GM21717 (cell line): ENCODE measurements at regions not wholly inside any gene's neighbourhood (a gene's known extent, or its start where the extent isn't known, plus 50 kb on each side); places are given as distances from the start of the nearest gene placed in this dataset.
"Not testable (repeated sequence)": the region's sequence is repeated elsewhere in the genome, so short reads cannot be mapped to it uniquely, and the experiment has no call there.

Source experiments
- ATAC-seq: cut with Tn5 transposase; IDR thresholded peaks from one replicate; pipeline ENCODE4 v1.9.1; 2021; ENCODE audit warnings: mild to moderate bottlenecking, moderate library complexity; ENCODE audit not compliant: unreplicated experiment

- not testable (repeated sequence) for ATAC-seq
Observed at GRCh38 chr2:208921358-208921757, 502.5 kb upstream of the MAP2 start.

DNA sequence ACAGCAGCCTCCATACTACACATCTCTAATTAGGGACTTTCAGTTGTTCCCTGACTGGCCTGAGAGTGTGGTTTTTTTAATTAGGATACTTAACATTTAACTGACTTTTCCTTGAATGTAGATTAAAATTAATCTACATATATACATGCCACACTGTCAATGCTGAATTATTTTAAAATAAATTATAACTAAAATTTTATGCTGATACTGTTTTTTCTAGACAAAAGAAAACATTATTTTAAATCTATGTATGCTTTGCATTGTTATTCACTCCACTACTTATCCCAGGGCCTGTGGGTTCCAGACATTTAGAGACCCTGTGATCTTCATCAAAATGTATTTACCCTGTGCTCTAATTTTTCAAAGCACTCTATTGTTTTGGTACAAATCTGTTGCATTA is 496.0 kb upstream of the MAP2 start:
- no peak for ATAC-seq

- no peak for ATAC-seq
Observed at GRCh38 chr2:208929139-208929864, 494.5 kb upstream of the MAP2 start.

GRCh38 chr2:208929894-208930427 is 493.9 kb upstream of the MAP2 start:
- ATAC-seq: no peak

GRCh38 chr2:208935531-208935930 is 488.3 kb upstream of the MAP2 start:
- no peak for ATAC-seq

DNA sequence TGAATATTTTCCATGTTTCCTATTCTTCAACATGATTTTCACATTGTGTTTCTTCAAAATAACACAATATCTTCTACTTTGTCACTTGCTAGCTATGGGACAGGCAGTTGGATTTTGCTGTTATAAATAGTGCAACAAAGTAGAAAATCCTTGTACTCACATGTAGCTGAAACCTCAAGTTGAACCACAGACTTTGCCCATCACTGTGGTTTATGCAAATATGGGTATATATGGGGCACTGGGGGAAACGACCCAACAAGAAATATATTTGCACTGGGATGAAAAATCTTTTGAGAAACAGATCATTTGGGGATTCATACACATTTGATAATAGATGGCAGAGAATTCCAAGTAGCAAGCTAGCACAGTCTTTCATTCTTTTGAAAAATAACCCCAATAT is 486.3 kb upstream of the MAP2 start:
- ATAC-seq: no peak

- ATAC-seq: no peak
Observed at GRCh38 chr2:208939852-208940251, 484.0 kb upstream of the MAP2 start.

DNA sequence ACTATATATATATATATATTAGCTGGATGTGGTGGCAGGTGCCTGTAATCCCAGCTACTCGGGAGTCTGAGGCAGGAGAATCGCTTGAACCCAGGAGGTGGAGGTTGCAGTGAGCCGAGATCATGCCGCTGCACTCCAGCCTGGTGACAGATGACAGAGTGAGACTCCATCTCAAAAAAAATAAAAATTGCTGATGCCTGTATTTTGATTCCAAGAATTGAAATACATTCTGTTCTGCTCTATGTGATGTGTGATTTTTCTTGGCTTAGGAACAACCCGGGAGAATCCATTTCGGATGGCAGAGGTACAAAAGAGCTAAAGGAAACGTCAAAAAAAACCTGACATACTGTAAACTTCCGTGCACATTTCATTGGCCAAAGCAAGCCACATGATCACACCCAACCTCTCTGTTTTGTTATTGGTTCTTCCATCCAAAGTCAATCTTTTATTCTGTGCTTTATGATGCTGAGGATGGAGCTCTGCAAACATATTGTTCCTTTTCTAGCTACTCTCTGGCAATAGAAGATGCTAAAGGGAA is 478.1 kb upstream of the MAP2 start:
- no peak for ATAC-seq

DNA sequence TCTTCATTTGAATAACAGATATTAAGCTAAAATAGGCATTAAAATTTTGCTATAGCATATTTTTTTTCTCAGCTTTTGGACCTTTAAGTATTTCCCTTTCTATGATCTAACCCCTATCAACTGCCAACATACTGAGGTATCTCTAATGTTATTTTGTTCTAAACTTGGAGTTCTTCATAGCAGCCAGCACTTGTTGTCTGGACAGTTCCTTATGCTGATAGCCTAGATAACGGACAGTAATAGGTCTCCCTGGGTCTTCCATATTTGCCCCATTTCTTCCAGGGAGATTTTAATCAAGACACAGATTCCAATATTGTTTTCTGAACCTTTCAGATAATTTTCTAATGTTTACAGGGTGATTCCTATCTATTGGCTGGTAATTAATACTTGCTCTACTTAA is 475.8 kb upstream of the MAP2 start:
- no peak for ATAC-seq

DNA sequence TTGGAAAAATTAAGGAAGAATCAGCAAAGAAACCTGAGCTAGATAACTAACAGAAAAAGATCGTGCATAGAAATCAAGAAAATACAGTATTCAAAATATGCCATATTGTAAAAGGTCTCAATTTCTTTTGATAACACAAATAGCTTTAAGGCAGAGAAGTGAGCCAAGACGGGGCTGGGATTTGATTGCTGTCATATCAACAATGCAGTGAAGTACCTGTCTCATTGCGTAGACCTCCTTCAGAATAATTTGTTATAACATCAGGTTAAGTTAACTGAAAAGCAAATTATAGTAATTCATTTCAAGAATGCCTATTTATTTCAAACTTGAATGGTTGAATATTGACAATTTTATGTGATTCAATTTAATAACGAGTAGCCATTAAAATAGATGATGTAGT is 453.8 kb upstream of the MAP2 start:
- ATAC-seq: no peak

DNA sequence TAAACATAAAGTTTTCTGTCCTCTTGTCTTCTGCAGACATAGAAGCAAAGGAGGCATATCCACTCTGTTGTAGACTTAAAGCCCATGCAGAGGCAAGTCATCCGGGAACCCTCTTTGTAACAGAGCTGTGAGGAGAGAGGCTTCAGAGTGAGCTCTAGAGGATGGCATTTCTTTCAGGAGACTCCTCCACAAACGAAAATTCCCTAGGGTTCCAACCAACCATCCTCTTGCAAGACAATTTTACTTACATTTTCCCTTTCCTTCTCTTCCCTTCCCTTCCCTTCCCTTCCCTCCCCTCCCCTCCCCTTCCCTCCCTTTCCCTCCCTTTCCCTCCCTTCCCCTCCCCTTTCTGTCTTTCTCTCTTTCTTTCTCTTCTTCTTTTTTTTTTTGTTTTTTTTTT is 446.3 kb upstream of the MAP2 start:
- ATAC-seq: no peak

GRCh38 chr2:208978946-208979345 is 444.9 kb upstream of the MAP2 start:
- no peak for ATAC-seq

DNA sequence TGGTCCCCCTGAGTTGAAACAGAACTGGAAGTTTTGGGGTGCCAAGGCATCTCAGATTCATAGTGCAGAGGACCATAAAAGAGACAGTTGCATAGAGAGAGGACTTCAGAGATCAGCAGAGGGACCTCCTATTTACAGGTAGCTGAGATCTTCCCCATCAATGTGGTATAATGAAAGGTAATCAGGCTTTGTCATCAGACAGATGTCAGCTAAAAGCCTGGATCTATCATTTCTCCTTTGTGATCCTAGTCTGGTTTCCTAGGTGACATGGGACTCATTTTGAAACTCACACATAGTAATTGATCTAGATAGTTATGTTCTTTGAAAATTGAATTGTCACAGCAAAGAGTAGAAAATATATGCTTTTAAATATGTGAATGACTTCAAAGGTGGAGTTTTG is 443.5 kb upstream of the MAP2 start:
- no peak for ATAC-seq

- ATAC-seq: no peak
Observed at GRCh38 chr2:208982831-208983230, 441.0 kb upstream of the MAP2 start.

- ATAC-seq: no peak
Observed at GRCh38 chr2:208983486-208983885, 440.4 kb upstream of the MAP2 start.

- ATAC-seq: no peak
Observed at GRCh38 chr2:208984376-208985090, 439.3 kb upstream of the MAP2 start.

DNA sequence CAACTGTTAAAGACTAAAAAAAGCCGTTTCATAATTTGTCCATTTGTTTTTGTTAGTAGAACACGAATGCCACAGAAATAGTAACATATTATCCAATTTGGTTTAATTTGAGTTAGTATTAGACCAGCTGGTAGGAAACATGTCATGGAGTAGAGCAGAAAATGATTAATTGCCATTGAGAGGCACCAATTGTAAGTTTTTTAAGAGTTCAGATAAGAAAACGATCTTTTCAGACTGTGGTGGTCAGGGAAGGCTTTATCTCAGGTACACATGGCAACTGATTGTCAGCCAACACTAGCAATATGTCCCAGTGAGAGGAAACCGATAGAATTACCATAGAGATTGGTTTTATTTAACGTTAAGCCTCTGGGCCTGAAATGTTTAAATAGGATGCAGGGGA is 438.2 kb upstream of the MAP2 start:
- ATAC-seq: no peak

DNA sequence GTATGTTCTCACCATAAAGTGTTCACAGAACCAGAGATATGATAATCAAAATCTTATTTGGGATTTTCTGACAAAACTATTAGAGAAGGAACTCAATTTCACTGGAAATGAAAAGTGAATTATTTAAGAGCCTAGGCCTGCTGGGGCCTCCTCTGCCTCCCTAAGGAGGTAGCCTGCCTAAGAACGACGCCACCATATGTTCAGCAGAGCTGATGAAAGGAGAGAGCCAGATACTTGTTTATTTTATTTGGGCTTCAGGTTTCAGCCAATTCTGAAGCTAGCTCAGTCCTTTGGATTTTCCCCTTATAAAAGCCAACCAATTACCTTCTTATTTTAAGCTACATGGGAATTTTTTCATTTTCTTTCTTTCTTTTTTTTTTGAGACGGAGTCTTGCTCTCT is 433.1 kb upstream of the MAP2 start:
- no peak for ATAC-seq

DNA sequence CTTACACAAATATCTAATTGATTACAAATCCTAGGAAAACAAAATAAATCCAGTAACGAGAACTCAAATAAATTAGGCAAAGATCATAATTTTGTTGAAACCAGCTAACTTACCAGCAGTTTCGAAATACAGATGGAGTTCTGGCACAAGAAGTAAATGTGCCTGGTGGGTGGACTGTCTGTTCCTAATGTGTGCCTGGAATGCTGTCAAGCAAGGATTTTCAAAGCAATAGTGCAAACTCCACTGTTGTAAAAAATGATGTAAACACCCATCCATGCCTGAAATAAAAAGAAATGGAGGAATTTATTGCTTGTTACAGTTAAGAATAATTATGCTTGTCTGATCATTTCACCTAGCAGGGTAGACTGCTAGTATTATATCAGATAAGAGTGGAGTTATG is 423.9 kb upstream of the MAP2 start:
- ATAC-seq: no peak

DNA sequence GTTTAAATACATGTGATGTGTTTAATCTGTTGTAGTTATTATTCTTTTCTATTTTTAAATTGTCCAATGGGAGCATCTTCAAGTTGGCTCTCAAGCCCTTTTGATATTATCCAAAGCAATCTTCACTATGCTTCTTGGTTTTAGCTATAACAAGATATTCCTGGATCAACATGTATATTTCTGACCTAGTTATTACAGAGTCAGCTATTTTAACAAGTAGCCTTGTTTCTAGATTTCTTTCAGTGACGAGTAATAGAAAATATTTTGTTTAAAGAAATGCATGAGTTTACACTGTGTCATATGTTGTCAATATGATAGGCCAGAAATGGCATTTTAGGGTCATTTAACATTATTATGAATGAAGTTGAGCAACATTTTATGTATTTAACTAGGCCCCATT is 421.8 kb upstream of the MAP2 start:
- ATAC-seq: no peak

DNA sequence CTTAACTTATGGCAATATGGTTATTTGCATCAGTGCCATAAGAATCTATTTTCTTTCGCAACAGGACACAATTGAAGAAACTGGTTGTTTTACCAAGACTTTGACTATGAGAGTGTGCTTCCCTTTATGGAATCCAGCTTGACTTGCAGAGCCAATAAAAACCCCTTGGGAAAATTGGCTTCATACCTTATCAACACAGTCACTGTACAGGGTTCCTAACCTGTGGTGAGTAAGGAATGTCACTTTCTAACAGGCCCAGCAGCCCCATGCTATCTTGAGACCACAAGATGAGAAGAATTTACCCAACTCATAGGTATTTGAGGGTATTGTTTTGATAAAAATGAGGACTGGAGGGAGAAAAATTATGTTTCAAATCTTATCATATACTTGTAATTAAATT is 418.5 kb upstream of the MAP2 start:
- no peak for ATAC-seq

- no peak for ATAC-seq
Observed at GRCh38 chr2:209008636-209009287, 415.1 kb upstream of the MAP2 start.
